GM12865 (cell line): ENCODE measurements at regions not wholly inside any gene's neighbourhood (a gene's known extent, or its start where the extent isn't known, plus 50 kb on each side); places are given as distances from the start of the nearest gene placed in this dataset.

Experiments
- DNase-seq: peaks from one replicate; pipeline ENCODE4 v3.0.0; 2010; ENCODE audit warnings: low read depth
- H3K4me3 ChIP-seq: 2 replicates; pipeline ENCODE4 v1.5.1; 2011; ENCODE audit warnings: mild to moderate bottlenecking, low read depth, low read length, control low read depth
- CTCF ChIP-seq: IDR thresholded peaks from 2 replicates; pipeline ENCODE4 v1.5.1; 2011; ENCODE audit warnings: low read length, control low read depth, low read depth, inconsistent platforms; ENCODE audit not compliant: insufficient read depth; ENCODE audit errors: missing control alignments

- no peak for DNase-seq
- no peak for TF ChIP-seq CTCF
These were observed 387.3 kb downstream of the MEIS1 start for GRCh38 chr2:66822186-66822585.

DNA sequence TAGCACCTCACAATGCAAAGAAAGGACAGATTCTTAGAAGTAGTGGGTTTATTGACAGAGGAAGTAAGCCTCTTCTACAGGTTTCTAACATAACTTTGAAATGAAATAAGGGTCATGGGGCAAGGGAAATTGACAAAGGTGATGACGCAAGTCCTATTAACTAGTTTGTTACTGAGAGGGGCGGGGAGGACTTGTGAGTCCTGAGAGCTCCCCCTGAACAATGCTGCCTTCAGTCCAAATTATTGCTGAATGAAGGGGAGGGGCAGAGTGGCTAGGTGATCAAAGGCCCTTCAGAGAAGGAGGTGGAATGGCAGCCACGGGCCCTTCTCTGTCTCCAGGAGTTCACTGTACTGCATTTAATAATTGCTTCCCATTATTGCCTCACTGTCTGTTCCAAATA is 390.0 kb downstream of the MEIS1 start:
- TF ChIP-seq CTCF, result no peak
- no peak overlapping the region for H3K4me3 ChIP-seq
- DNase-seq, result no peak

More at GRCh38 chr2:66822186-66822585, 387.3 kb downstream of the MEIS1 start:
- H3K4me3 ChIP-seq, result no peak overlapping the region

DNA sequence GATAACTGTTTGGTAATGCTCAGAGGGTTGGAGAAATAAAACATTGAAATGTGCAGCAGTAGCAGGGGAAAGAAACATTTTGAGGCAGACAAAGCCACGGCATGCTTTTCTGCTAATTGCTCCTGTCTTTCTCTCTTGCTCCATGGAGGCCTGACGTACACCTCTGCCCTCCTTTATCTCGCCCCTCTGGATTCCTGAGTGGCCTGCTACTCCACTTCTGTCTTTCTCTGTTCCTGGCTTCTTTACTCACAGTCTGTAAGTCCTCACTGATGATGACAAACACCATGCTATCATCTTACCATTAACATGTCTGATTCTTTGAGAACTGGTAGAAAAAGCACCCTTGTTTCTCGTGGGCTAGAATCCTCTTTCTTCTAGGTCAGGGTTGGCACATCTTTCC is 392.9 kb downstream of the MEIS1 start:
- no peak for TF ChIP-seq CTCF
- H3K4me3 ChIP-seq, result no peak overlapping the region
- no peak for DNase-seq

GRCh38 chr2:66828876-66829275 is 394.0 kb downstream of the MEIS1 start:
- no peak for DNase-seq
- TF ChIP-seq CTCF, result no peak
- no peak overlapping the region for H3K4me3 ChIP-seq

GRCh38 chr2:66830881-66831280 is 396.0 kb downstream of the MEIS1 start:
- no peak overlapping the region for H3K4me3 ChIP-seq
- DNase-seq, result no peak
- TF ChIP-seq CTCF, result no peak

GRCh38 chr2:66832646-66833435 is 397.9 kb downstream of the MEIS1 start:
- no peak overlapping the region for H3K4me3 ChIP-seq
- no peak for TF ChIP-seq CTCF
- no peak for DNase-seq

- no peak overlapping the region for H3K4me3 ChIP-seq
- no peak for TF ChIP-seq CTCF
- DNase-seq, result no peak
These were observed 399.9 kb downstream of the MEIS1 start for GRCh38 chr2:66834859-66835258.
